H9 (cell line): ENCODE measurements at regions not wholly inside any gene's neighbourhood (a gene's known extent, or its start where the extent isn't known, plus 50 kb on each side); places are given as distances from the start of the nearest gene placed in this dataset.

ENCODE experiments used
- DNase-seq: peaks from one replicate; pipeline ENCODE4 v3.0.0-alpha.2; 2017
- H2AFZ ChIP-seq: one replicate; pipeline ENCODE4 v1.6.1; 2013; ENCODE audit warnings: mild to moderate bottlenecking, low read length, control low read depth, moderate library complexity
- H2AK5ac ChIP-seq: 2 replicates; pipeline ENCODE4 v1.6.1; 2013; ENCODE audit warnings: low read length, control low read depth, mixed read lengths; ENCODE audit not compliant: insufficient read length
- H2BK120ac ChIP-seq: one replicate; pipeline ENCODE4 v1.6.1; 2013; ENCODE audit warnings: low read depth, mild to moderate bottlenecking, low read length, control low read depth, inconsistent platforms; ENCODE audit not compliant: poor library complexity, severe bottlenecking
- H2BK12ac ChIP-seq: 2 replicates; pipeline ENCODE4 v1.6.1; 2013; ENCODE audit warnings: low read length, control low read depth, mixed read lengths, low read depth; ENCODE audit not compliant: insufficient read length
- H2BK15ac ChIP-seq: 2 replicates; pipeline ENCODE4 v1.6.1; 2013; ENCODE audit warnings: low read depth, low read length, control low read depth
- H2BK20ac ChIP-seq: one replicate; pipeline ENCODE4 v1.6.1; 2013; ENCODE audit warnings: low read depth, mild to moderate bottlenecking, low read length, control low read depth, inconsistent platforms; ENCODE audit not compliant: poor library complexity, severe bottlenecking
- H2BK5ac ChIP-seq: 2 replicates; pipeline ENCODE4 v1.6.1; 2013; ENCODE audit warnings: low read length, control low read depth, mixed read lengths; ENCODE audit not compliant: insufficient read length
- H3K14ac ChIP-seq: 2 replicates; pipeline ENCODE4 v1.6.1; 2013; ENCODE audit warnings: low read length, control low read depth; ENCODE audit not compliant: insufficient read depth
- H3K18ac ChIP-seq: 2 replicates; pipeline ENCODE4 v1.6.1; 2013; ENCODE audit warnings: low read depth, mild to moderate bottlenecking, mixed read lengths, low read length, control low read depth; ENCODE audit not compliant: insufficient read length
- H3K23ac ChIP-seq: 2 replicates; pipeline ENCODE4 v1.6.1; 2013; ENCODE audit warnings: low read length, control low read depth, mixed read lengths, low read depth; ENCODE audit not compliant: insufficient read length
- H3K23me2 ChIP-seq: 2 replicates; pipeline ENCODE4 v1.6.1; 2013; ENCODE audit warnings: low read depth, mild to moderate bottlenecking, mixed read lengths, low read length, control low read depth; ENCODE audit not compliant: insufficient read length, poor library complexity, severe bottlenecking
- H3K27ac ChIP-seq: 2 replicates; pipeline ENCODE4 v1.5.1; 2013; ENCODE audit warnings: low read length, control low read depth, mixed read lengths, low read depth; ENCODE audit not compliant: insufficient read length
- H3K27me3 ChIP-seq: 2 replicates; pipeline ENCODE4 v1.6.1; 2013; ENCODE audit warnings: low read length, control low read depth, inconsistent platforms; ENCODE audit not compliant: insufficient read depth
- H3K4ac ChIP-seq: 2 replicates; pipeline ENCODE4 v1.6.1; 2013; ENCODE audit warnings: low read depth, mild to moderate bottlenecking, control low read depth, inconsistent platforms, low read length, moderate library complexity
- H3K4me1 ChIP-seq: 2 replicates; pipeline ENCODE4 v1.6.1; 2013; ENCODE audit warnings: low read length, control low read depth, inconsistent platforms; ENCODE audit not compliant: insufficient read depth
- H3K4me2 ChIP-seq: 2 replicates; pipeline ENCODE4 v1.6.1; 2013; ENCODE audit warnings: low read length, control low read depth, mixed read lengths; ENCODE audit not compliant: insufficient read length, insufficient read depth
- H3K56ac ChIP-seq: 2 replicates; pipeline ENCODE4 v1.6.1; 2013; ENCODE audit warnings: low read depth, mild to moderate bottlenecking, mixed read lengths, low read length, control low read depth; ENCODE audit not compliant: insufficient read length
- H3K79me1 ChIP-seq: 2 replicates; pipeline ENCODE4 v1.6.1; 2013; ENCODE audit warnings: low read depth, mild to moderate bottlenecking, moderate library complexity, low read length, control low read depth, inconsistent platforms; ENCODE audit not compliant: insufficient read depth, poor library complexity, severe bottlenecking
- H3K79me2 ChIP-seq: 2 replicates; pipeline ENCODE4 v1.6.1; 2013; ENCODE audit warnings: low read length, control low read depth, inconsistent platforms; ENCODE audit not compliant: insufficient read depth
- H3K9ac ChIP-seq: 2 replicates; pipeline ENCODE4 v1.6.1; 2013; ENCODE audit warnings: low read length, control low read depth, mixed read lengths; ENCODE audit not compliant: insufficient read length; ENCODE audit errors: extremely low read depth
- H3K9me3 ChIP-seq: one replicate; pipeline ENCODE4 v1.6.1; 2013; ENCODE audit warnings: low read depth, low read length, inconsistent platforms; ENCODE audit not compliant: control insufficient read depth
- H3T11ph ChIP-seq: one replicate; pipeline ENCODE4 v1.6.1; 2013; ENCODE audit warnings: mild to moderate bottlenecking, low read length, control low read depth, inconsistent platforms
- H4K20me1 ChIP-seq: one replicate; pipeline ENCODE4 v1.6.1; 2013; ENCODE audit not compliant: control insufficient read depth, insufficient read length, insufficient read depth
- H4K5ac ChIP-seq: 2 replicates; pipeline ENCODE4 v1.6.1; 2013; ENCODE audit warnings: low read depth, mild to moderate bottlenecking, mixed read lengths, low read length, control low read depth; ENCODE audit not compliant: insufficient read length
- H4K8ac ChIP-seq: replicated peaks from 2 replicates; pipeline ENCODE4 v1.6.1; 2013; ENCODE audit warnings: low read length, control low read depth, mixed read lengths, low read depth; ENCODE audit not compliant: insufficient read length
- H4K91ac ChIP-seq: 2 replicates; pipeline ENCODE4 v1.6.1; 2013; ENCODE audit warnings: low read depth, mild to moderate bottlenecking, moderate library complexity, mixed read lengths, low read length, control low read depth; ENCODE audit not compliant: insufficient read length
- H3K27ac Mint-ChIP-seq, 3 experiments: 2 replicates in 2 of 3; 3 replicates in 1 of 3; pipeline ENCODE4 v1.8.0; 2020 to 2021; ENCODE audit warnings: mixed read lengths in 3 of 3, mild to moderate bottlenecking in 1 of 3, moderate library complexity in 1 of 3
- H3K27me3 Mint-ChIP-seq: 2 replicates; pipeline ENCODE4 v1.8.0; 2021; ENCODE audit warnings: low read depth, mild to moderate bottlenecking, moderate library complexity, mixed read lengths
- H3K36me3 Mint-ChIP-seq, 3 experiments: 2 replicates in 2 of 3; 3 replicates in 1 of 3; pipeline ENCODE4 v1.8.0; 2020 to 2021; ENCODE audit warnings: low read depth in 3 of 3, mixed read lengths in 3 of 3; ENCODE audit not compliant: insufficient read depth in 1 of 3
- H3K4me1 Mint-ChIP-seq, 2 experiments: 2 replicates each; pipeline ENCODE4 v1.8.0; 2020; ENCODE audit warnings: mixed read lengths in 2 of 2
- H3K4me3 Mint-ChIP-seq, 2 experiments: 2 replicates in 1 of 2; 3 replicates in 1 of 2; pipeline ENCODE4 v1.8.0; 2020 to 2021; ENCODE audit warnings: mild to moderate bottlenecking in 2 of 2, mixed read lengths in 2 of 2, moderate library complexity in 1 of 2
- H3K9me3 Mint-ChIP-seq, 2 experiments: 2 replicates in 1 of 2; 3 replicates in 1 of 2; pipeline ENCODE4 v1.8.0; 2020; ENCODE audit warnings: mild to moderate bottlenecking in 2 of 2, mixed read lengths in 2 of 2, moderate library complexity in 1 of 2
- CTCF ChIP-seq: fragments of 200-600 bp; sonication (generic); conservative IDR thresholded peaks from 3 replicates; pipeline ENCODE4 v1.8.0; 2021; ENCODE audit warnings: antibody characterized with exemption, mild to moderate bottlenecking
- WGBS: extraction: QIAGEN DNeasy Blood & Tissue Kit; methylation state at CpG from one replicate; pipeline ENCODE4 v1.1.7; 2013; ENCODE audit warnings: missing lambda C conversion rate, low lambda C conversion rate, mixed read lengths; ENCODE audit not compliant: insufficient read length; ENCODE audit errors: extremely low coverage; 5-methylcytosine and 5-hydroxymethylcytosine counted together

- Histone ChIP-seq H2BK15ac (no peak overlapping the region), H3K79me2 (no peaks in the 10 kb centered on the region), H4K91ac (no peak overlapping the region), H4K8ac (no peak overlapping the region), H3K4ac (no peak overlapping the region), H3K56ac (no peak overlapping the region), H3K79me1 (no peaks in the 10 kb centered on the region), H3K23me2 (no peaks in the 10 kb centered on the region), H3T11ph (no peak overlapping the region), H3K27me3 (no peaks in the 10 kb centered on the region), H3K18ac (no peak overlapping the region), H2AK5ac (no peak overlapping the region), H3K4me2 (no peak overlapping the region), H3K27ac (no peak overlapping the region), H3K9me3 (no peaks in the 10 kb centered on the region), H2BK12ac (no peak overlapping the region), H3K23ac (no peak overlapping the region), H4K5ac (no peak overlapping the region), H2AFZ (no peak overlapping the region), H3K4me1 (no peaks in the 10 kb centered on the region), H4K20me1 (no peaks in the 10 kb centered on the region), H3K14ac (no peak overlapping the region), H2BK20ac (no peak overlapping the region), H3K9ac (no peak overlapping the region), H2BK5ac (no peak overlapping the region), H2BK120ac (no peak overlapping the region)
- no peaks in the 10 kb centered on the region for H3K36me3 Mint-ChIP-seq
- H3K27ac Mint-ChIP-seq = no peak overlapping the region
- H3K27me3 Mint-ChIP-seq = no peaks in the 10 kb centered on the region
- H3K9me3 Mint-ChIP-seq = no peaks in the 10 kb centered on the region
- DNase-seq = no peak
- no CpG with 5 or more reads among the region's 2 CpGs for WGBS
- no peak for TF ChIP-seq CTCF
- H3K4me3 Mint-ChIP-seq = no peak overlapping the region
- H3K4me1 Mint-ChIP-seq = no peaks in the 10 kb centered on the region
These were observed 93.0 kb downstream of the NFKBIZ start for GRCh38 chr3:101942356-101942755.
